Ovary (tissue), 3 donors: ENCODE measurements at regions not wholly inside any gene's neighbourhood (a gene's known extent, or its start where the extent isn't known, plus 50 kb on each side); places are given as distances from the start of the nearest gene placed in this dataset.
"Not testable (repeated sequence)": the region's sequence is repeated elsewhere in the genome, so short reads cannot be mapped to it uniquely, and the experiment has no call there.

Experiments
- CTCF ChIP-seq, 3 donors: fragments of 450-650 bp in 2 of 3; fragments of 200-600 bp in 1 of 3; IDR thresholded peaks; one replicate each; pipeline versions ENCODE4 v1.5.1 to v1.8.0; 2016 to 2022; ENCODE audit warnings: antibody characterized with exemption in 3 of 3, mild to moderate bottlenecking in 1 of 3
- EP300 ChIP-seq: sonication (generic); formaldehyde crosslinking; IDR thresholded peaks from one replicate; pipeline ENCODE4 v1.6.1; 2017; ENCODE audit warnings: antibody characterized with exemption
- POLR2A ChIP-seq: fragments of 450-650 bp; IDR thresholded peaks from one replicate; pipeline ENCODE4 v1.6.1; 2017; ENCODE audit warnings: antibody characterized with exemption, mild to moderate bottlenecking, moderate library complexity
- donor health status: DM: no; HTN: no; CAD: no.

- not testable (repeated sequence) for TF ChIP-seq POLR2A; CTCF (IDR thresholded peaks at IDR 0.05); EP300
Measured at GRCh38 chr13:56512336-56512735, 628.4 kb upstream of the PRR20A start.
